Loucy (cell line): ENCODE measurements at regions not wholly inside any gene's neighbourhood (a gene's known extent, or its start where the extent isn't known, plus 50 kb on each side); places are given as distances from the start of the nearest gene placed in this dataset.
"Not testable (repeated sequence)": the region's sequence is repeated elsewhere in the genome, so short reads cannot be mapped to it uniquely, and the experiment has no call there.

Source experiments
- H2AFZ ChIP-seq: fragments of 200-600 bp; sonication (generic); 2 replicates; pipeline ENCODE4 v1.6.0; 2016; ENCODE audit warnings: antibody characterized with exemption, mild to moderate bottlenecking, low read length, moderate library complexity
- H3F3A ChIP-seq: fragments of 200-600 bp; 2 replicates; pipeline ENCODE4 v1.6.0; 2016; ENCODE audit warnings: antibody characterized with exemption, low read depth, mild to moderate bottlenecking
- H3K27me3 ChIP-seq: fragments of 200-600 bp; sonication (generic); 2 replicates; pipeline ENCODE4 v1.6.1; 2014; ENCODE audit warnings: low read length, mild to moderate bottlenecking; ENCODE audit not compliant: insufficient read depth, poor library complexity, severe bottlenecking
- H3K36me3 ChIP-seq: fragments of 200-600 bp; sonication (generic); 2 replicates; pipeline ENCODE4 v1.6.1; 2016; ENCODE audit warnings: low read length; ENCODE audit not compliant: insufficient read depth
- H3K4me1 ChIP-seq: fragments of 200-600 bp; sonication (generic); 2 replicates; pipeline ENCODE4 v1.5.1; 2014; ENCODE audit warnings: low read length, mild to moderate bottlenecking; ENCODE audit not compliant: insufficient read depth, poor library complexity, severe bottlenecking
- H3K4me2 ChIP-seq: fragments of 200-600 bp; sonication (generic); 2 replicates; pipeline ENCODE4 v1.6.0; 2014; ENCODE audit warnings: antibody characterized with exemption, low read length, low read depth, mild to moderate bottlenecking; ENCODE audit not compliant: poor library complexity, severe bottlenecking
- H3K4me3 ChIP-seq: fragments of 200-600 bp; sonication (generic); 2 replicates; pipeline ENCODE4 v1.5.1; 2014; ENCODE audit warnings: low read length, mild to moderate bottlenecking, mixed read lengths; ENCODE audit not compliant: poor library complexity, severe bottlenecking
- H3K79me2 ChIP-seq: fragments of 200-600 bp; sonication (generic); 2 replicates; pipeline ENCODE4 v1.6.1; 2014; ENCODE audit warnings: low read length; ENCODE audit not compliant: insufficient read depth
- H3K9ac ChIP-seq: fragments of 200-600 bp; sonication (generic); 2 replicates; pipeline ENCODE4 v1.6.0; 2014; ENCODE audit warnings: mild to moderate bottlenecking, low read depth, low read length, moderate library complexity; ENCODE audit not compliant: poor library complexity, severe bottlenecking
- H3K9me2 ChIP-seq: fragments of 200-600 bp; sonication (generic); replicated peaks from 2 replicates; pipeline ENCODE4 v1.6.1; 2016; ENCODE audit warnings: low read depth, low read length, mixed read lengths
- H3K9me3 ChIP-seq: fragments of 200-600 bp; sonication (generic); 2 replicates; pipeline ENCODE4 v1.6.1; 2014; ENCODE audit warnings: mild to moderate bottlenecking, antibody characterized with exemption, low read length, low read depth; ENCODE audit not compliant: insufficient read depth
- H4K20me1 ChIP-seq: fragments of 200-600 bp; sonication (generic); 2 replicates; pipeline ENCODE4 v1.6.0; 2014; ENCODE audit warnings: antibody characterized with exemption, low read length, mild to moderate bottlenecking; ENCODE audit not compliant: insufficient read depth, poor library complexity, severe bottlenecking
- EZH2phosphoT487 ChIP-seq: fragments of 200-600 bp; IDR thresholded peaks from 2 replicates; pipeline ENCODE4 v1.6.1; 2018; ENCODE audit warnings: antibody characterized with exemption, mild to moderate bottlenecking, moderate library complexity, borderline replicate concordance
- TF ChIP-seq, protein P1 (sequence below): fragments of 200-600 bp; sonication (generic); conservative IDR thresholded peaks from 2 replicates; pipeline ENCODE4 v1.5.1; 2014; ENCODE audit warnings: mild to moderate bottlenecking, antibody characterized with exemption, low read length

DNA sequence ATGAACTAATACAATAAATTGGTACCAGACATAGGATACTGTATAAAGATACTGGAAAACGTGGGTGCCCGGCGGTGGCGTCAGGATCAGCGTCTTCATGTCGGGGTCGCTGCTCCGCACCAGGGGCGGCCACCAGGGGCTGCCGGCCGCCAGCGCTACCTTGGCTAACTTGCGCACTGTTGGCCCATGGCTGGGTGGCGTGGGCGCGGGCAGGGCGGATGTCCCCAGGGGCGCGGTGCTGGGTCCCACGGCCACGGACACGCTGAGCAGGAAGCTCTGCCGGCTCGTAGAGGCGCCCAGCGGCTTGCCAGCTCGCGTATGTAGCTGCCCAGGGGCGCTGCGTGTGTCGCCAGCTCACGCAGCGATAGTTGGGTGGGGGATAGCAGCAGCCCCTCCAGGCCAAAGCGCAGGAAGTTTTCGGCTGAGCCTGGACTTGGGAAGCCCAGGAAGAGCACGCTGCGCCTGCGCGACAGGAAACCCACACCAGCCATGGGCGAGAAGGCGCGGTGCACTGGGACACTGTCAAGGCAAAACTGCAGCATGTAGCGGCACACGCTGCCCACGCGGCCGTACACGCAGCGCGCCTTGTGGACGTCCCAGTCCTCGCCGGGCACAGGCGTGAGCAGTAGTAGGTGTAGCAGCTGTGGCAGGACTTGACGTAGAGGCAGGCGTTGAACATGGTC is 299.9 kb downstream of the CCDC74A start:
- no peak overlapping the region for H2AFZ ChIP-seq
- H3K4me3 ChIP-seq, result no peak overlapping the region
- no peaks in the 10 kb centered on the region for H3K4me1 ChIP-seq
- no peaks in the 10 kb centered on the region for H3K9me3 ChIP-seq
- no peak for TF ChIP-seq EZH2phosphoT487
- TF ChIP-seq, protein P1, sequence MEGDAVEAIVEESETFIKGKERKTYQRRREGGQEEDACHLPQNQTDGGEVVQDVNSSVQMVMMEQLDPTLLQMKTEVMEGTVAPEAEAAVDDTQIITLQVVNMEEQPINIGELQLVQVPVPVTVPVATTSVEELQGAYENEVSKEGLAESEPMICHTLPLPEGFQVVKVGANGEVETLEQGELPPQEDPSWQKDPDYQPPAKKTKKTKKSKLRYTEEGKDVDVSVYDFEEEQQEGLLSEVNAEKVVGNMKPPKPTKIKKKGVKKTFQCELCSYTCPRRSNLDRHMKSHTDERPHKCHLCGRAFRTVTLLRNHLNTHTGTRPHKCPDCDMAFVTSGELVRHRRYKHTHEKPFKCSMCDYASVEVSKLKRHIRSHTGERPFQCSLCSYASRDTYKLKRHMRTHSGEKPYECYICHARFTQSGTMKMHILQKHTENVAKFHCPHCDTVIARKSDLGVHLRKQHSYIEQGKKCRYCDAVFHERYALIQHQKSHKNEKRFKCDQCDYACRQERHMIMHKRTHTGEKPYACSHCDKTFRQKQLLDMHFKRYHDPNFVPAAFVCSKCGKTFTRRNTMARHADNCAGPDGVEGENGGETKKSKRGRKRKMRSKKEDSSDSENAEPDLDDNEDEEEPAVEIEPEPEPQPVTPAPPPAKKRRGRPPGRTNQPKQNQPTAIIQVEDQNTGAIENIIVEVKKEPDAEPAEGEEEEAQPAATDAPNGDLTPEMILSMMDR, result no peak
- no peaks in the 10 kb centered on the region for H3K9me2 ChIP-seq
- no peak overlapping the region for H3K9ac ChIP-seq
- no peaks in the 10 kb centered on the region for H4K20me1 ChIP-seq
- no peaks in the 10 kb centered on the region for H3K79me2 ChIP-seq
- no peaks in the 10 kb centered on the region for H3K27me3 ChIP-seq
- no peaks in the 10 kb centered on the region for H3K36me3 ChIP-seq
- H3F3A ChIP-seq, result no peaks in the 10 kb centered on the region
- H3K4me2 ChIP-seq, result no peak overlapping the region

DNA sequence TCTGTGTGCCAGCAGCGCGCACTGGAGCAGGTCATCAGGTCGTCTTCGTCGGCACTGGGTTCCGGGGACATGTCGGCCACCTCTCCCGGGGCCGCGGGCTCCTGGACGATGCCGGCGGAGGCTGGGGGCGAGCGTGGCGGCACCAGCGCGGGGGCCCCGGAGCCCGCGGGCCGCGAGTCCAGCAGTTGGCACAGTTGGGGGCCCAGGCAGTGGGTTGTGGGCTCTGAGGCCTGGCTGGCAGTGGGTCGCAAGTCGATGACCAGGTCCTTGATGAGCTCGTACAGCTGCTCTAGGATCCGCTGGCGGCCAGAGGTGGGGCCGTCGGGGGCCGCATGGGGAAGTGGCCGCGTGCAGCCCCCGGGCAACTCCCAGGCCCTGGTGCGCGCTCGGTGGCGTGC is 300.5 kb downstream of the CCDC74A start:
- Histone ChIP-seq H2AFZ (no peak overlapping the region), H3K79me2 (no peaks in the 10 kb centered on the region), H3K36me3 (no peaks in the 10 kb centered on the region), H3K9ac (no peak overlapping the region), H4K20me1 (no peaks in the 10 kb centered on the region), H3K4me3 (no peak overlapping the region), H3K4me1 (no peaks in the 10 kb centered on the region), H3K27me3 (no peaks in the 10 kb centered on the region), H3F3A (no peaks in the 10 kb centered on the region), H3K9me2 (no peaks in the 10 kb centered on the region), H3K4me2 (no peak overlapping the region), H3K9me3 (no peaks in the 10 kb centered on the region)
- TF ChIP-seq EZH2phosphoT487, result no peak
- TF ChIP-seq, protein P1, result no peak

DNA sequence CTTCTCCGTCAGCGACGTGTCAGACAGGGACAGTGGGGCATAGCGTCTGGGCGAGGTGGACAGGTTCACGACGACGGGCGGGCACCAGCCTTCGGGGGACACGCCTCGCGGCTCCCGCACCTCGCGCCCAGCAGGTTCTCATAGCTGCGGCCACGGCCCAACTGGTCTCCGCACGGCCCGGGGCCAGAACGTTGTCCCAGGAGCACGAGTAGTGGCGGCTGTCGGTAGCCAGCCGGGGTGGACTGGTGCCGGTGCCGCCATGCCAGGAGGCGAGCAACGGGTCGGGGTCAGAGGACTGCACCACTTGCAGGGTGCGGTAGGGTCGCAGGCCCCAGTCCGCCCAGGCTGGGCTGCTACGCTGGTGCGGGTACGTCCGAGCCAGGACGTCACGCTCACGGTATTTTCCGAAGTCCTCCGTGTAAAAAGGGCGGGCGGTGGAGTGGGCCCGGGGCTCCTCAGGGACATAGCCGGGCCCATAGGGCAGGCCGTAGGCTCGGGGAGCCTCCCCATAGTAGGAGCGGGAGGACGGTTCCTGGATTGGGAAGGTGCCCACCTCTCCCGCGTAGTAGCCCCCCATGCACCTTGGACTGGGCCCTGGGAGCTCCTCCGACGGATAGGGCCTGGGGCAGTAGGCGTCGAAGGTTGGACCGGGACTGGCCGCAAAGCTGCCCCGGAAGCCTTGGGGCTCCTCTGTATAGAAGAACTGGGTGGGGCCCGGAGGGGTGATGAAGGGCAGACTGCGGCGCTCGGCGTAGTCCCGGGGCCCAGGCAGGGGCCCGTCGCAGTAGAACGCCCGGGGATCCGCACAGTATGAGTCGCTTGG is 301.2 kb downstream of the CCDC74A start:
- H3K4me2 ChIP-seq, result not testable (repeated sequence)

DNA sequence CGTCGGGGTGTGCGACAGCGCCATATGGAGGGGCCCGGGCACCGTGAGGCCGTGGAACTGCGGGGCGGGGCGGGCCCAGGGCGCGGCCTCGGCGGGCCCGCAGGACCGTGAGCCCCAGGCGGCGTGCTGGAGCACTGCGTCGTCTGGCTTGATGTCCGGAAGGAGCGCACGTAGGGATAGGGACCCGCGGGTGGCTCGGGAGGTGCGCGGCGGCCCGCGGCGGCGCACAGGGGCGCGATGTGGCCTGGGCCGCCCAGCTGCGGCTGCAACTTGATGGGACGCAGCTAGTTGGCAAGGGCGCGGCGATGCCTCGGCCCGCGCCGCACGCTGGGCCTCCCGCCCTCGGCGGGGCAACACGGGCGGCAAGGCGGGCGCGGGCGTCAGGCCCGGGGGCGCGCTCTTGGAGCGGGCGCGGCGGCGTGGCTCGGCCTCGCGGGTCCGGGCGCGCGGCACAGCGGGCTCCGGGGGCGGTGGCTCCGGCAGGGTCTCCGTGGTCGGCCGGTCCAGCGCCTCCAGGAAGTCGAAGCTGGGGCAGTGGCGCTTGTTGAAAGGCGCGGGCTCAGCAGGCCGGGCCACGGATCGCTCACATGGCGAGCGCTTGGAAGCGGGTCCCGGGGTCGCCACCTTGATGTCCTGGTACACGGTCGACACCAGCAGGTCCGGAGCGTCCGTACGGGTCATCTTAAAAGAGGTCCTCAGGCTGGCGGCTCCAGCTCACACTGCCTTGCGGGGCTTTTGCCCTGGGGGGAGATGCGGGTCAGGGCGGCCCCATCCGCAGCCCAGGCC is 302.0 kb downstream of the CCDC74A start:
- H3K9me2 ChIP-seq, H3K9me3 ChIP-seq, H3K4me2 ChIP-seq, H3K4me3 ChIP-seq, H3K9ac ChIP-seq, H3K36me3 ChIP-seq, H4K20me1 ChIP-seq, H3F3A ChIP-seq, H3K79me2 ChIP-seq, H3K27me3 ChIP-seq, H2AFZ ChIP-seq, H3K4me1 ChIP-seq: not testable (repeated sequence)

More for the DNA sequence above, 301.2 kb downstream of the CCDC74A start:
- not testable (repeated sequence) for H3K27me3 ChIP-seq, H3K9me2 ChIP-seq, H2AFZ ChIP-seq, H3K36me3 ChIP-seq, H3F3A ChIP-seq, H3K9ac ChIP-seq, H3K9me3 ChIP-seq, H3K4me3 ChIP-seq, H4K20me1 ChIP-seq, H3K4me1 ChIP-seq, H3K79me2 ChIP-seq

DNA sequence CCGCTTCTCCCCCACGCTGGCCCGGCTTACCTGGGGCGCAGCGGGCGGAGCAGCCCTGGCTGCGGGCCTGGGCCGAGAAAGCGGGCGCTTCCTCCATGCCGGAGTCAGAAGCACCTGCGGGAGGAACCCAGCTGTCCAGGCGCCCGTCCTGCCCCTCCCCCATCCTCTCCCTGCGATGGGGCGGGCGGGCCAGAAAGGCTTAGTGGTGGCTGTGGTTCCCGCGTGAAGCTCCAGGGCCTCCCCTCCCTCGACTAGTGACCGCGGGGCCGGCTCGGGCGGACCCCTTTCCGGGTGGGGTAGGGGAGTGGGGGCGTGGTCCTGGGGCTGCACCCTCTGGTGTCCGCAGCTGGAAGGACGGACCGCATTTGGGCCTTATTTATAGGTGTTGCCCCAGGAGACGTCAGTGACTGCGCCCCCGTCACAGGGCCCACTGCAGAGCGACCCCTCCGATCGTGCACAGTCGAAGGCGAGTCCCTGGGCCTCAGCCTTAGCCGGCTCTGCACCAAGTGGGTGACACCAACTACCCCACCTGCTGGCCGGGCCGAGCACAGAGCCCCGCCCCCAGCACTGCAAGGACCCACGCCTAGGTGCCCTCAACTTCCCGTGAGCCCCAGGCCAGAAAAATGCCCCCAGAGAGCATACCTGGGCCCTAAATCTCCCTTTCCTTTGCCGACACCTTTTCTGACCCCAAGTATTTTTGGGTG is 302.7 kb downstream of the CCDC74A start:
- H3K79me2 ChIP-seq, H3K36me3 ChIP-seq, H3K9me2 ChIP-seq, H3K9ac ChIP-seq, H3K4me3 ChIP-seq, H3K27me3 ChIP-seq, H3K4me2 ChIP-seq, H2AFZ ChIP-seq, H4K20me1 ChIP-seq, H3K4me1 ChIP-seq, H3F3A ChIP-seq, H3K9me3 ChIP-seq: not testable (repeated sequence)
